SK-N-SH treated with all-trans-retinoic acid at 6 μM for 48 hours (cell line): ENCODE measurements at regions not wholly inside any gene's neighbourhood (a gene's known extent, or its start where the extent isn't known, plus 50 kb on each side); places are given as distances from the start of the nearest gene placed in this dataset.

Experiments
- ARNTL ChIP-seq: fragments of 450-650 bp; formaldehyde crosslinking; IDR thresholded peaks from 2 replicates; pipeline ENCODE4 v1.5.0; 2020; ENCODE audit warnings: low read depth, mild to moderate bottlenecking, moderate library complexity, borderline replicate concordance
- CREB5 ChIP-seq: fragments of 250-450 bp; sonication (Bioruptor Pico); IDR thresholded peaks from 2 replicates; pipeline ENCODE4 v1.5.1; 2020; ENCODE audit warnings: low read depth, mild to moderate bottlenecking, moderate library complexity
- ISL1 ChIP-seq: fragments of 250-450 bp; sonication (Bioruptor Pico); IDR thresholded peaks from 2 replicates; pipeline ENCODE4 v2.1.2; 2022; ENCODE audit warnings: mild to moderate bottlenecking, moderate library complexity
- PATZ1 ChIP-seq: fragments of 250-450 bp; sonication (Bioruptor Pico); IDR thresholded peaks from 2 replicates; pipeline ENCODE4 v1.8.0; 2020; ENCODE audit warnings: mild to moderate bottlenecking, moderate library complexity, borderline replicate concordance
- POU6F1 ChIP-seq: fragments of 250-450 bp; sonication (Bioruptor Pico); IDR thresholded peaks from 2 replicates; pipeline ENCODE4 v1.8.0; 2021; ENCODE audit warnings: low read depth, mild to moderate bottlenecking, moderate library complexity, borderline replicate concordance
- TCF4 ChIP-seq: fragments of 250-450 bp; sonication (Bioruptor Pico); IDR thresholded peaks from 2 replicates; pipeline ENCODE4 v1.8.0; 2021; ENCODE audit warnings: mild to moderate bottlenecking, moderate library complexity, borderline replicate concordance
- TSHZ2 ChIP-seq: fragments of 250-450 bp; sonication (Bioruptor Pico); IDR thresholded peaks from 2 replicates; pipeline ENCODE4 v1.5.0; 2020; ENCODE audit warnings: mild to moderate bottlenecking, moderate library complexity
- ZC3H10 ChIP-seq: fragments of 250-450 bp; sonication (Bioruptor Pico); IDR thresholded peaks from 2 replicates; pipeline ENCODE4 v1.5.1; 2021; ENCODE audit warnings: mild to moderate bottlenecking, moderate library complexity
- ZNF70 ChIP-seq: fragments of 450-650 bp; formaldehyde crosslinking; IDR thresholded peaks from 2 replicates; pipeline ENCODE4 v1.5.0; 2020; ENCODE audit warnings: mild to moderate bottlenecking, moderate library complexity

- TF ChIP-seq ARNTL = no peak
- no peak for TF ChIP-seq ZNF70 (CRISPR knock-in tag)
- no peak for TF ChIP-seq CREB5 (CRISPR knock-in tag)
- no peak for TF ChIP-seq POU6F1
- TF ChIP-seq ZC3H10 (CRISPR knock-in tag) = no peak
- TF ChIP-seq ISL1 (CRISPR knock-in tag) = no peak
- no peak for TF ChIP-seq TCF4 (CRISPR knock-in tag)
- no peak for TF ChIP-seq PATZ1 (CRISPR knock-in tag)
- TF ChIP-seq TSHZ2 (CRISPR knock-in tag) = no peak
Observed at GRCh38 chr2:180647621-180648020, 332.8 kb upstream of the UBE2E3 start.
